Activated naive CD8-positive, alpha-beta T cell treated with anti-CD3 and anti-CD28 coated beads, Interleukin-2, amount 50 U/mL, for 24 hours (primary cell): ENCODE measurements at regions not wholly inside any gene's neighbourhood (a gene's known extent, or its start where the extent isn't known, plus 50 kb on each side); places are given as distances from the start of the nearest gene placed in this dataset.

Experiments
- ATAC-seq: fragments of 150-1000 bp; cut with Tn5 transposase; one replicate; pipeline ENCODE4 v1.10.0; 2021
- DNase-seq: peaks from one replicate; pipeline ENCODE4 v3.0.0; 2021
- H3K27ac Mint-ChIP-seq: one replicate; pipeline ENCODE4 v1.8.0; 2021; ENCODE audit warnings: mild to moderate bottlenecking, mixed read lengths
- H3K27me3 Mint-ChIP-seq: one replicate; pipeline ENCODE4 v1.8.0; 2021; ENCODE audit warnings: mixed read lengths
- H3K36me3 Mint-ChIP-seq: one replicate; pipeline ENCODE4 v1.8.0; 2021; ENCODE audit warnings: low read depth, mixed read lengths
- H3K4me1 Mint-ChIP-seq: one replicate; pipeline ENCODE4 v1.8.0; 2021; ENCODE audit warnings: mixed read lengths
- H3K4me3 Mint-ChIP-seq: one replicate; pipeline ENCODE4 v1.8.0; 2021; ENCODE audit warnings: mild to moderate bottlenecking, moderate library complexity, mixed read lengths
- H3K9me3 Mint-ChIP-seq: one replicate; pipeline ENCODE4 v1.8.0; 2021; ENCODE audit warnings: mixed read lengths

DNA sequence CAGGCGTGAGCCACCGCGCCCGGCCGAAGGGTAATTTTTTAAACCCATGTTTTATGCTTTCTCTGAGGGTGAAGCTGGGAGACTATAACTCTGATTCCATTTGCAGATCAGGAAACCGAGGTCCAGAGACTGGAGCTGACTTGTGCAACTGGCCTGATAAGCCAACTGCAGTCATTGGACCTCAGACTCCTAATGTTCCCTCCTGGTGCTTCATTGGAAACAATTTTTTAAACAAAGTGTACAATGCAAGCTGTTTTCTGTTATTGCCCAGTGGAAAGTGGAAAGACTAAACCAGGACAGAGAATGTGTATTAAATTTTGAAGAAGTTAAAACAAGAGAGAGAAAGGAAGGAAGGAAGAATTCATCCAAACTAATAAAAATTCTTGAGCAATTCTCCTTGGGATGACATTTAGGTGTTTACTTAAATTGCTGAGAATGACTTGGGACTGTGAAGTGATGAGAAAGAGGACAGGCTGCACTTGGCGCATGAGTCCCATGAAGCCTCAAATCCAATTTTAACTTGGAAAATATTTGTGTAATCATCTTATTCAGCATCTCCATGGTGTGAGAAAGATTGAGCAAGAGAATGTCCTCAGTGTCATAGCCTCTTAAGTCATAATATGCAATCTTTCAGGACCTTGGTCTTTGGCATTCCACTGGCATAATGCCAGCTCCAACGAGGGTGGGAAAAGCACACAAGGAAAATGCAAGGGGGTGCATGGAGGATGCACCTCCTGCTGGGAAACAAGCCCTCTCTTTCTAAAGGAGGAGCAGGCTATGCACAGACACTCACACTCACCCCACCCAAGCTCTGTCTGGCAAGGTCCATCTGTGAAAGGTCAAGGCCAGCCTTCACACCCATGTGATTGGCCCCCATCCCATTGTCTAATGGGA, 342.0 kb downstream of the SIPA1L2 start:
- H3K9me3 Mint-ChIP-seq: no peaks in the 10 kb centered on the region
- ATAC-seq (no peak), DNase-seq (no peak)
- peaks cover 7% of the 10 kb centered on the region for H3K27me3 Mint-ChIP-seq
- no peaks in the 10 kb centered on the region for H3K36me3 Mint-ChIP-seq
- H3K27ac Mint-ChIP-seq: no peak overlapping the region
- H3K4me1 Mint-ChIP-seq: no peaks in the 10 kb centered on the region
- no peak overlapping the region for H3K4me3 Mint-ChIP-seq

DNA sequence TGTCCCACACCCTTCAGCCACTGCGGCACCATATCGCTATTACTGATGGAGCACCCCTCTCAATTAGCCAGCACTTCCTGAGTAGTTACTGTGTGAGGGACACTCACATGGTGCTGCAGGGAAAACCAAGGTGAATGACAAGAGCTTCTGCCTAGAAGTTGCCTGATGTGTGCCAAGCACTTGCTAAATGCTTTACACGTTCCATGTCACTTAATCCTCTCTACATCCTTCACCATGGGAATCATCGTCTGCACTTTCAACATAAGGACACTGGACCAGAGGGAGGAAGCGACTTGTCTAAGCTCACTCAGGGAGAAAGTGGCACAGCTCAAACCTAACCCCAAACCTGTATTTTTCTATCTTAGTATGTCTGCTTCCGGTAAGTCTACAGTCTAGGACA, 344.8 kb downstream of the SIPA1L2 start:
- DNase-seq (no peak), ATAC-seq (no peak)
- H3K27ac Mint-ChIP-seq: no peak overlapping the region
- H3K36me3 Mint-ChIP-seq: no peaks in the 10 kb centered on the region
- H3K9me3 Mint-ChIP-seq: no peaks in the 10 kb centered on the region
- H3K4me1 Mint-ChIP-seq: no peaks in the 10 kb centered on the region
- peaks cover 5% of the 10 kb centered on the region for H3K27me3 Mint-ChIP-seq
- H3K4me3 Mint-ChIP-seq: no peak overlapping the region

DNA sequence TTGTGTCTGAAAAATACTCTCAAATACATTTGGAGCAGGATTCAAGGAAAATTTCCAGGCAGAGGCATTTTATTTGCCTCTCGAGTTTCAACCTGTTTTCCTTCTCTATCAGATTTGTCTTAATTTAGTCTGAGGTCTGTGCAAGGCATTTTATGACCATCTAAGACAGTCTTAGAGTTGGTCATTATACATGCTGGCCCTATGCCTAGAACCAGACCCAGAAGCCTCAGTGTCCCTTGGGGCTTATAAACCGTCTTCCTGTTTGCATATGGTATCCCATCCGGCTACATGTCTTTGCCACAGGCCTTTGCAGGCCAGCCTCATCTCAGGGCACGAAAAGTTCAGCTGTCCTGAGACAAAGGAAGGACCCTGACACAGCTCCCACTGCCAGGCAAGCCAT, 346.1 kb downstream of the SIPA1L2 start:
- DNase-seq (no peak), ATAC-seq (no peak)
- Mint-ChIP-seq H3K4me1 (no peaks in the 10 kb centered on the region), H3K36me3 (no peaks in the 10 kb centered on the region), H3K27me3 (peaks cover 5% of the 10 kb centered on the region), H3K4me3 (no peak overlapping the region), H3K27ac (no peak overlapping the region), H3K9me3 (no peaks in the 10 kb centered on the region)

DNA sequence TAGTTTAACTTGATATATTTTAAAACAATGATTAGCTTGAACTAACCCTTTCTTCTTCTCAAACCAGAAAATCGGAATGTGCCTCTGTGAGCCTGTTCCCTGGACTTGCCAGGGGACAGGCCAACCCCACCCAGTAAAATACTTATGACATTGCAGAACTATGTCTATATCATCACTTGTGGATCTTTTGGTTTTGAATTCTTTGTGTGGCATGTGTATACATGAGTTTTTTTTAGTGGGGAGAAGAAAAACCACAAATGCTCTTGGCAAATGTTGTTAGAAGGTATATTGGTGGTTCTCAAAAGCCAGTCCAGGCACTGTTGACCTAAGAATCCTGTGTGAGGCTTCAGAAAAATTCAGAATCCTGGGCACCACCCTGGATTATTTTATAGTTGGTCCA, 347.4 kb downstream of the SIPA1L2 start:
- no peak overlapping the region for H3K27ac Mint-ChIP-seq
- H3K36me3 Mint-ChIP-seq: no peaks in the 10 kb centered on the region
- no peaks in the 10 kb centered on the region for H3K9me3 Mint-ChIP-seq
- ATAC-seq (no peak), DNase-seq (no peak)
- no peaks in the 10 kb centered on the region for H3K4me1 Mint-ChIP-seq
- H3K27me3 Mint-ChIP-seq: peaks cover 5% of the 10 kb centered on the region
- H3K4me3 Mint-ChIP-seq: no peak overlapping the region

DNA sequence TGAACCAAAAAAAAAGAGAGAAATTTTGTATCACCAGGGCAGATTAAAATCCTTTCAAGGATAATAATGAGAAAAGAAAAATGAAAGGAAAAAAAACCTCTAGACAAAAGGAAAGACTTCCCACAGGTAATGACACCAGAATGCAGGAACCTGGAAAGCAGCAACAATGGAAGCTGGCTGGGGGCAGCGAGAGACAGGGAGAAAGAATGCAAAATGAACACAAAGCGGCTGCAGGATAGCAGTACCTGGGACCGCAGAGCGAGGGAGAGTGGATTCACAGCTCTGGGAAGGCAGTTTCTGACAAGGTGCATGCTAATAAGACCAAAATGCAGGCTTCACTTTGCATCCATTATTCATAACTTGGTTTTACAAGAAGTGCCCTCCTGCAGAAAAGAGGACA, 349.0 kb downstream of the SIPA1L2 start:
- Mint-ChIP-seq H3K27ac (no peak overlapping the region), H3K36me3 (no peaks in the 10 kb centered on the region), H3K4me3 (no peak overlapping the region), H3K9me3 (no peaks in the 10 kb centered on the region), H3K27me3 (peaks cover 3% of the 10 kb centered on the region), H3K4me1 (no peaks in the 10 kb centered on the region)
- ATAC-seq (no peak), DNase-seq (no peak)

DNA sequence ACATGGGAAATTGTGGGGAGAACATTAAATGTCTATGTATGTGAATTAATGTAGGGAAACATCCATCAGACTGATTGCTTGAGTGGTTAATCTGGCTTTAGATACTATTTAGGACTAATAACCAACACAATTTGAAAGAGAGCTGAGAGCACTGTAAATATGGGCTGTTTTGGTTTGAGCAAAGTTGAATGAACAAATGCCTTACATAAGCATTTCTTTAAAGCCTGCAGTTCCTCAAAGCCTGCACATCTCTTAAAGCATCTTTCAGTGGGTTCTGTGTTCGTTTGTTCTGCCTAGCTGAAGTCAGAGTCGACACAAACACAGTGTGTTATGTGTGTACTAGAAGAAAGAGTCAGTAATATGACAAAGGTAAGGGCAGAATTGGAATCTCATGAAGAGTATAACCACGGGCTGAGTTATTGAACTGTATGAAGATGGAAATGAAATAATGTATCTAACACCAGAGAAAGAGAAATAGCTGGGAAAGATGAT, 350.0 kb downstream of the SIPA1L2 start:
- Mint-ChIP-seq H3K36me3 (no peaks in the 10 kb centered on the region), H3K4me1 (no peaks in the 10 kb centered on the region), H3K4me3 (no peak overlapping the region), H3K9me3 (no peaks in the 10 kb centered on the region), H3K27me3 (peaks cover 3% of the 10 kb centered on the region), H3K27ac (no peak overlapping the region)
- no peak for ATAC-seq
- no peak for DNase-seq

DNA sequence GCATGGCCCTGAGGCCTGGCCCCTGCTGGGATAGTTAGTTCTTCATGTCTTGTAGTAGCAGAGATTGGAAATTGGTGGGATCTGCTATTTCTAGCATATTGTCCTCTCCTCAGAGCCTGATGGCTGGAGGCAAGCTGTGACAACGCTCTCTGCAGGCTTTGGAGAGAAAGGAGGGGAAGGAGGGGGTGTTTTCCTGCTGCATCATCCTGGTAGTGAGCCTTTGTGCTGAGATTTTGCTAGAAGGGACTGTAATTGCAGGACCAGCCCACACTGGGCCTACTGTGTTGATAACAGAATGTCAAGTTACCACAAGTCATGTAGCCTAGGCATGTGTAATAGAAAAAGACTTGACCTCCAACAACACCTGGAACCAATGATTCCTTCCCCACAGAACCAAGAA, 351.0 kb downstream of the SIPA1L2 start:
- DNase-seq (no peak), ATAC-seq (no peak)
- Mint-ChIP-seq H3K27me3 (peaks cover 3% of the 10 kb centered on the region), H3K36me3 (no peaks in the 10 kb centered on the region), H3K4me1 (no peaks in the 10 kb centered on the region), H3K27ac (no peak overlapping the region), H3K9me3 (no peaks in the 10 kb centered on the region), H3K4me3 (no peak overlapping the region)

DNA sequence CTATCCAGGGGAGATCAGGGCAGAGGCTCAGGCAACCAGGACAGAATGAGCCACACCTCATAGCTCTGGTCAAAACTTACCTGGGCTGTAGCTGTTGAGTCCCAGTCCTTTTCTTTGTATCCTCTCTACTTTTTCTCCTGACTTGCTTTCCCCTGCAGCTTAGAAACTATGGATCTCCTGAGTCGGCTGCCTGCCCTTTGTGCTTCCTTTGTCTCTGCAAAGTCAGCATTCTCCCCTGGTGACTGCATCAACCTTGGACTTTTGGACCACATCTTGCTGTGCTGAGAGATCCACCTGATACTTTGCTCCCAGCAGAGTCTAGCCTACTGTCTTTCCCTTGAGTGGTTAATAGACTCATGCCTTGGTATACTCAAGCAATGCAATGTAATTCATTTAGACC, 353.3 kb downstream of the SIPA1L2 start:
- no peaks in the 10 kb centered on the region for H3K27me3 Mint-ChIP-seq
- ATAC-seq (no peak), DNase-seq (no peak)
- no peaks in the 10 kb centered on the region for H3K4me1 Mint-ChIP-seq
- no peaks in the 10 kb centered on the region for H3K9me3 Mint-ChIP-seq
- H3K36me3 Mint-ChIP-seq: no peaks in the 10 kb centered on the region
- no peak overlapping the region for H3K27ac Mint-ChIP-seq
- H3K4me3 Mint-ChIP-seq: no peak overlapping the region

DNA sequence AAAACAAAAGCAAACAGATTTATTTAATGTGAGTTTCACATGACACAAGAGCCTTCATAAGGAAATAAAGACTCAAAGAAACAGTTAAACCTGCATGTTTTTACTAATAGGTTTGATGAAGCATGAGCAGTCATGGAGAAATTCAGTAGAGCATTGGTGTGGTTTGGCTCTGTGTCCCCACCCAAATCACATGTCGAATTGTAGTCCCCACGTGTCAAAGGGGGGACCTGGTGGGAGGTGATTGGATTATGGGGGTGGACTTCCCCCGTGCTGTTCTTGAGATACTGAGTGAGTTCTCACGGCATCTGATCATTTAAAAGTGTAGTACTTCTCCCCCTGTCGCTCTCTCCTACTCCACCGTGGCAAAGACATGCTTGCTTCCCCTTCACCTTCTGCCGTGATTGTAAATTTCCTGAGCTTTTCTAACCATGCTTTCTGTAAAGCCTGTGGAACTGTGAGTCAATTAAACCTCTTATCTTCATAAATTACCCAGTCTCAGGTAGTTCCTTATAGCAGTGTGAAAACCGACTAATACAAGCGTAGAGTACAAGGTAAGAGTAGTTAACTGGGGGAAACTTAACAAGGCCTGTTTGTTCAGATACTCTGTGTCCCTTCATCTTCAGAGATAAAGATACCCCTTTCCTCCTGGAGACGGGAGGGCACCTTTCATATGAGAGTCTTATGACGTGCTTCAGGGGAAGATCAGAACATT, 354.8 kb downstream of the SIPA1L2 start:
- Mint-ChIP-seq H3K36me3 (no peaks in the 10 kb centered on the region), H3K27me3 (no peaks in the 10 kb centered on the region), H3K4me1 (no peaks in the 10 kb centered on the region), H3K4me3 (no peak overlapping the region), H3K9me3 (no peaks in the 10 kb centered on the region), H3K27ac (no peak overlapping the region)
- DNase-seq (no peak), ATAC-seq (no peak)

DNA sequence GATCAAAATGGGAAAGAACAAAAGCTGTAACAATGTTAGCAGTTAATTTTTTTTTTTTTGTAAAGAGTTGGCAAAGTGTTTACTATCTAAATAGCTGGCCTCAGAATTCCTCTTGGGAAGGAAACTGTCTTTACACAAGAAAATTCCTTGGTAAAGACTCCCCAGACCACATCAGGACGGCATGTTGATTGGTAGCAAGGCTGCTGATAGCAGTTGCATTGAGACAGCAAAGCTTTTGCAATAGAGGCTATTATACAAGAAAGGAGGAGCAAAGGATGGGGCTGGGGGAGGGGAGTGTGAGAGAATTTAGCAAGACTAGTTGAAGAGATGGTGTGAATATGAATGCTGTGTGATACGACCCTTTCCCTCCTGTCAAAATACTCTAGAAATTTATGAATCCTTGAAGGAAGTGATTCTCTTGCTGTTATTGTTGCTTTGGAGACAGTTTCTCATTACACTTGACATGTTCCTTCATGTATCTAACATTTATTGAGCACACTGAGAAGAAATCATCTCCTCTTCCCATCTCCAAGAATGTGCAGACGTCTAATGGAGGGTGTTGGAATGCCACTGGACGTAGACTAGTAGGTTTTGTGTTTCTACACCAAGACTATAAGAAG, 355.6 kb downstream of the SIPA1L2 start:
- no peaks in the 10 kb centered on the region for H3K4me1 Mint-ChIP-seq
- no peaks in the 10 kb centered on the region for H3K9me3 Mint-ChIP-seq
- H3K36me3 Mint-ChIP-seq: no peaks in the 10 kb centered on the region
- DNase-seq (no peak), ATAC-seq (no peak)
- H3K27ac Mint-ChIP-seq: no peak overlapping the region
- H3K4me3 Mint-ChIP-seq: no peak overlapping the region
- H3K27me3 Mint-ChIP-seq: no peaks in the 10 kb centered on the region

DNA sequence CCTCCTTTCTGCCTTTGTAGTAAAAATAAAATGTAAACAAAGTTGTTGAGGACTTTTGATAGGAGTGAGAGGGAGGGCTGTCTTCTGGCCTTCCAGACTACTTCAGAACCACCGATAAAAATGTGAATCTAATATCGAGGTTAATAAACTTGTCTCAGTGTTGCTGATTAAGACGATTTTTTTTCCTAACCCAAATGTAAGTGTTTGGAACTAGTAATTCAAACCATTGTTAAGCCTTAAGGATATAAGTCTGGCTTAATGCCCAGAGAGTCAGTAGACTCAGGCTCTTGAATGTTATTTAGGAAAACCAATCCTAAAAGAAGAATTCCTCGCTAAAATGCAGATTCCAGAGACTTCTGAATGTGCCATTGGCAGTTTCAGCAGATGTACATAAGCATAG, 356.9 kb downstream of the SIPA1L2 start:
- Mint-ChIP-seq H3K4me3 (no peak overlapping the region), H3K36me3 (no peaks in the 10 kb centered on the region), H3K4me1 (no peaks in the 10 kb centered on the region), H3K27me3 (peaks cover 2% of the 10 kb centered on the region), H3K27ac (no peak overlapping the region), H3K9me3 (no peaks in the 10 kb centered on the region)
- no peak for ATAC-seq
- no peak for DNase-seq

DNA sequence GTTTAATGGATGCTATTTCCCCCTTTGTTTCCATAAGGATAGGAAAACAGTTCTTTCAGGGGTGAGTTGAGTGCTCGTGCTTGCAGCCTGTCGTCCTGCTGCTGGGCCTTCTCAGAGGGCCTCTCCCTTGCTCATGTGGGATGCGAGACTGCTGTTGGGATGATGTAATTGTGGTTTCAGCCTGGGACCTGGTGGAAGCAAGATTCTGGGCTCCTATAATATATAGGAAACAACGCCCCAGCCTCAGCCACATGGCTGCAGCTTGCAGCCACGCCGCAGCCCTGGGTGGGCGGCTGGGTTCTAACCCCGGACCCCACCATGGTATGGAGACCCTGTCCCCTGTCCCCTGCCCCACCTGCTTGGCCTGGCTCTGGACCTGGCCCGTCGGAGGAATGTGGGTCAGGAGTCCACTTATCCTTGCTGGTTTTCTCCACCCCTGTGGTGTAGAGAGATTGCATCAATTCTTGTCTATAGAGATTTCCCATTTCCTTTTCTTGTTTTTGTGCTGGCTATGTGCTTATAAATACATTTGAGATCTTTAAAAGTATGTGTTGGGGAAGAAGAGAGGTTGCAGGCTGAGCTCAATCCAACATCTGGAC, 357.8 kb downstream of the SIPA1L2 start:
- Mint-ChIP-seq H3K4me1 (no peaks in the 10 kb centered on the region), H3K36me3 (no peaks in the 10 kb centered on the region), H3K27ac (no peak overlapping the region), H3K4me3 (no peak overlapping the region), H3K27me3 (peaks cover 4% of the 10 kb centered on the region), H3K9me3 (no peaks in the 10 kb centered on the region)
- ATAC-seq: no peak
- DNase-seq: no peak

DNA sequence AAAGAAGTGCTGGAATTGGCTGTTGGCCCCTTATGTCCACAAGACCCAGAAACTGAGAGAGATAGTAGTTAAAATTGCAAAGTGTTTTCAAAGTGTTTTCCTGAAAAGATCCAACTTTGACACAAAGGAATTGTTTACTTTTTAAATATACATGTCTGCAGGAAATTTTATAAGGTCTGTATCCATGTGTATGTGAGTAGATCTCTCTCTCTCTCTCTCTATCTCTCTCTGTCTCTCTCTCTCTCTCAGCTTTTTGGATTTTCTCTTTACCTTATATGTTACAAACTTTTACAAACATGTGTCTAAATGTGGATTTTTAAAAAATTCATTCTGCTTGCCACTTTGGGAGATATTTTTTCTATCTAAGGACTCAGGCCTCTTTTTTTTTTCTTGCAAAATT, 358.6 kb downstream of the SIPA1L2 start:
- Mint-ChIP-seq H3K4me3 (no peak overlapping the region), H3K9me3 (no peaks in the 10 kb centered on the region), H3K4me1 (no peaks in the 10 kb centered on the region), H3K27ac (no peak overlapping the region), H3K36me3 (no peaks in the 10 kb centered on the region), H3K27me3 (peaks cover 6% of the 10 kb centered on the region)
- no peak for DNase-seq
- no peak for ATAC-seq

DNA sequence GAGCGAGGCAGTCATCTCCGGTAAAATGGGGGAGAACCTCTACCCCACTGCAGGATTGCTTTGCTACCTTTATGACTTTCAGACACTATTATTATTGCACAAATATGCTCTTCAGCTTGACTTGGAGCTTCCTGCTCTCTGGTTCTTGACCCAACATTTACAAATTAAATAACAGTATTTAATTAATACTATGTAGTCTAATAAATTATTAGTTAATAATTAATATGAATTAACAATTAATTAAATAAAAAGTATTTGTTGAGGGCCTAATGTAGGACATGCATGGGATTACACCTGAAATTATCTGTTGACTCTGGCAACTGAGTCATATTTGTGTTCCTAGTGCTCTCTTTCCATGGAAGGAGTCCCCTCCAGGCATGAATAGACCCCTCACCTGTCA, 359.9 kb downstream of the SIPA1L2 start:
- Mint-ChIP-seq H3K27me3 (peaks cover 7% of the 10 kb centered on the region), H3K4me3 (no peak overlapping the region), H3K4me1 (no peaks in the 10 kb centered on the region), H3K27ac (no peak overlapping the region), H3K9me3 (no peaks in the 10 kb centered on the region), H3K36me3 (no peaks in the 10 kb centered on the region)
- ATAC-seq (no peak), DNase-seq (no peak)
